ENCODE measurements at regions not wholly inside any gene's neighbourhood (a gene's known extent, or its start where the extent isn't known, plus 50 kb on each side); places are given as distances from the start of the nearest gene placed in this dataset.

DNA sequence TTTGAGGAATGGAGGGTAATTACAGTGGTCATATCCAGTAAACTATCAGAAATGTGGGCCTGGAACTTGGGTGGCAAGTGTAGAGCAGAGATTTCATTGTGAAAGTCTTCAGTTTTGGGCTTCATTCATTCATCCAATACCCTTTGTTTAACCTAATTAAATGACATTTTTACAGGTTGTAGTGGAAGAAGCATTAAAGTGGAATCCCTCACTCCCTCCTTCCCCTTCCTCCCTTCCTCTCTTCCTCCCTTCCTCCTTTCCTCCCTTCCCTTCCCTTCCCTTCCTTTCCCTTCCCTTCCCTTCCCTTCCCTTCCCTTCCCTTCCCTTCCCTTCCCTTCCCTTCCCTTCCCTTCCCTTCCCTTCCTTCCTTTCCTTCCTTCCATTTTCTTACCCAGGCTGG is 219.3 kb downstream of the PDCD6IP start:
- TF ChIP-seq, protein P1, sequence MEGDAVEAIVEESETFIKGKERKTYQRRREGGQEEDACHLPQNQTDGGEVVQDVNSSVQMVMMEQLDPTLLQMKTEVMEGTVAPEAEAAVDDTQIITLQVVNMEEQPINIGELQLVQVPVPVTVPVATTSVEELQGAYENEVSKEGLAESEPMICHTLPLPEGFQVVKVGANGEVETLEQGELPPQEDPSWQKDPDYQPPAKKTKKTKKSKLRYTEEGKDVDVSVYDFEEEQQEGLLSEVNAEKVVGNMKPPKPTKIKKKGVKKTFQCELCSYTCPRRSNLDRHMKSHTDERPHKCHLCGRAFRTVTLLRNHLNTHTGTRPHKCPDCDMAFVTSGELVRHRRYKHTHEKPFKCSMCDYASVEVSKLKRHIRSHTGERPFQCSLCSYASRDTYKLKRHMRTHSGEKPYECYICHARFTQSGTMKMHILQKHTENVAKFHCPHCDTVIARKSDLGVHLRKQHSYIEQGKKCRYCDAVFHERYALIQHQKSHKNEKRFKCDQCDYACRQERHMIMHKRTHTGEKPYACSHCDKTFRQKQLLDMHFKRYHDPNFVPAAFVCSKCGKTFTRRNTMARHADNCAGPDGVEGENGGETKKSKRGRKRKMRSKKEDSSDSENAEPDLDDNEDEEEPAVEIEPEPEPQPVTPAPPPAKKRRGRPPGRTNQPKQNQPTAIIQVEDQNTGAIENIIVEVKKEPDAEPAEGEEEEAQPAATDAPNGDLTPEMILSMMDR (IDR thresholded peaks at IDR 0.05; ENCODE audit: insufficient read depth, low read length): no peak
- TF ChIP-seq GABPA (IDR thresholded peaks at IDR 0.05; ENCODE audit: low read depth) (no peak), POLR2AphosphoS5 (IDR thresholded peaks at IDR 0.05; ENCODE audit: low read depth) (no peak), SPI1 (IDR thresholded peaks at IDR 0.05; ENCODE audit: borderline replicate concordance, low read depth) (no peak)
- TF ChIP-seq, protein P2, sequence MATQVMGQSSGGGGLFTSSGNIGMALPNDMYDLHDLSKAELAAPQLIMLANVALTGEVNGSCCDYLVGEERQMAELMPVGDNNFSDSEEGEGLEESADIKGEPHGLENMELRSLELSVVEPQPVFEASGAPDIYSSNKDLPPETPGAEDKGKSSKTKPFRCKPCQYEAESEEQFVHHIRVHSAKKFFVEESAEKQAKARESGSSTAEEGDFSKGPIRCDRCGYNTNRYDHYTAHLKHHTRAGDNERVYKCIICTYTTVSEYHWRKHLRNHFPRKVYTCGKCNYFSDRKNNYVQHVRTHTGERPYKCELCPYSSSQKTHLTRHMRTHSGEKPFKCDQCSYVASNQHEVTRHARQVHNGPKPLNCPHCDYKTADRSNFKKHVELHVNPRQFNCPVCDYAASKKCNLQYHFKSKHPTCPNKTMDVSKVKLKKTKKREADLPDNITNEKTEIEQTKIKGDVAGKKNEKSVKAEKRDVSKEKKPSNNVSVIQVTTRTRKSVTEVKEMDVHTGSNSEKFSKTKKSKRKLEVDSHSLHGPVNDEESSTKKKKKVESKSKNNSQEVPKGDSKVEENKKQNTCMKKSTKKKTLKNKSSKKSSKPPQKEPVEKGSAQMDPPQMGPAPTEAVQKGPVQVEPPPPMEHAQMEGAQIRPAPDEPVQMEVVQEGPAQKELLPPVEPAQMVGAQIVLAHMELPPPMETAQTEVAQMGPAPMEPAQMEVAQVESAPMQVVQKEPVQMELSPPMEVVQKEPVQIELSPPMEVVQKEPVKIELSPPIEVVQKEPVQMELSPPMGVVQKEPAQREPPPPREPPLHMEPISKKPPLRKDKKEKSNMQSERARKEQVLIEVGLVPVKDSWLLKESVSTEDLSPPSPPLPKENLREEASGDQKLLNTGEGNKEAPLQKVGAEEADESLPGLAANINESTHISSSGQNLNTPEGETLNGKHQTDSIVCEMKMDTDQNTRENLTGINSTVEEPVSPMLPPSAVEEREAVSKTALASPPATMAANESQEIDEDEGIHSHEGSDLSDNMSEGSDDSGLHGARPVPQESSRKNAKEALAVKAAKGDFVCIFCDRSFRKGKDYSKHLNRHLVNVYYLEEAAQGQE (IDR thresholded peaks at IDR 0.05; ENCODE audit: insufficient replicate concordance, low read depth): no peak

Measured in HL-60 (cell line).